HT1080 (cell line): ENCODE measurements at regions not wholly inside any gene's neighbourhood (a gene's known extent, or its start where the extent isn't known, plus 50 kb on each side); places are given as distances from the start of the nearest gene placed in this dataset.
A peak's percentile ranks its signal among the peaks of the same experiment; 100 is the strongest.
"Not testable (repeated sequence)": the region's sequence is repeated elsewhere in the genome, so short reads cannot be mapped to it uniquely, and the experiment has no call there.

Source experiments
- DNase-seq: peaks from one replicate; pipeline ENCODE4 v3.0.0-alpha.2; 2015; ENCODE audit warnings: low read depth

DNA sequence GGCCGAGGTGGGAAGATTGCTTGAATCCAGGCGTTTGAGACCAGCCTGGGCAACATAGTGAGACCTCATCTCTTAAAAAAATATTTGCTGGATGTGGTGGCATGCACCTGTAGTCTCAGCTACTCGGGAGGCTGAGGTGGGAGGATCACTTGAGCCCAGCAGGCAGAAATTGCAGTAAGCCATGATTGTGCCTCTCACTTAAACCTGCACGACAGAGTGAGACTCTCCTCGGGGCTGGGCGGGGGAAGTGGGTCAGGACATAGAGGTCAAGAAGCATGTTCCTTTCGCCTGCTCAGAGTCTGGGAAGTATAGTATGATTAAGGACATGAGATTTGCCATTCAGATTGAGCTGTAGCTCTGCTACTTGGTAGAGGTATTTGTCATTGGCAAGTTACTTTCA, 52.3 kb downstream of the SEPTIN7 start:
- not testable (repeated sequence) for DNase-seq

DNA sequence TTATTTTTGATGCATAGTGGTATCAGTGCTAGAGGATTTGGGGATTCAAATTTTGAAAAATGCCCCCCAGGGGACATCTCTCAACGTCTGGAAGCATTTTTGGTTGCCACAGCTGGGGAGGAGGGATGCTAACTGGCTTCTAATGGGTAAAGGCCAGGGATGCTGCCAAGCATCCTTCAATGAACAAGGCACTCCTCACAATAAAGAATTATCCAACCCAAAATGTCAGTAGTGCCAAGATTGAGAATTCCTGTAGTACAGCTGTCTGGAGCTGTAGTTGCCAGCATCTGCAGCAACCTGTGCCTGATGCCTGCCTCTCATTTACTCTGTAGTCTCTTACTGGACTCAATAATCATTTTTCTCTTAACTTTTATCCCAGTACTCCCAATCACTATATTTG, 53.5 kb downstream of the SEPTIN7 start:
- DNase-seq: no peak

DNA sequence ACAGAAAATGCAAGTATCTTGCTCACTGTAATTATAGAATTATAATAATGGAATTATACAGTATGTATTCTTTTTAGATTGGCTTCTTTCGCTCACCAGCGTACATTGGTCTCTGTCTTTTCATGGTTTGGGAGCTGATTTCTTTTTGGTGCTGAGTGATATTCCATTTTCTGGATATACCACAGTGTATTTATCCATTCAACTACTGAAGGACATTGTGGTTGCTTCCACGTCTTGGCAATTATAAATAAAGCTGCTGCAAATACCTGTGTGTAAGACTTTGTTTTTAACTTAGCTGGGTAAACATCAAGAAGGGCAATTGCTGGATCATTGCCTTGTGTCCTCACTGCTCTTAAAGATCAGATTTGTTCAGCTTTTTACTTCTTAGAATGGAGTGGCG, 55.3 kb downstream of the SEPTIN7 start:
- no peak for DNase-seq

DNA sequence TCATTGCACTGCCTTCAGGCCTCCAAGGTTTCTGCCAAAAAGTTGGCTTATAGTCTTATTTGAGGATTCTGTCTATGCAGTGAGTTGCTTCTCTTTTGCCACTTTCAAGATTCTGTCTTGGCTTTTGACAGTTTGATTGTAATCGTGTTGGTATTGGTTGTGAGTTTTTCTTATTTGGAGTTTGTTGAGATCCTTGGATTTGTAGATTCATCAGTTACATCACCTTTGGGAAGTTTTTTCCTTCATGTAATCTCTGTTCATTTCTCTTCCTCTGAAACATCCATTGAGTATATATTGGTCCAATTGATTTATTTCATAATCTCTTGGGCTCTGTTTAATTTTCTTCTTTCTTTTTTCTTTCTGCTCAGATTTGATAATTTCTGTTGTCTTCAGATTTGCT, 59.8 kb downstream of the SEPTIN7 start:
- DNase-seq: no peak

DNA sequence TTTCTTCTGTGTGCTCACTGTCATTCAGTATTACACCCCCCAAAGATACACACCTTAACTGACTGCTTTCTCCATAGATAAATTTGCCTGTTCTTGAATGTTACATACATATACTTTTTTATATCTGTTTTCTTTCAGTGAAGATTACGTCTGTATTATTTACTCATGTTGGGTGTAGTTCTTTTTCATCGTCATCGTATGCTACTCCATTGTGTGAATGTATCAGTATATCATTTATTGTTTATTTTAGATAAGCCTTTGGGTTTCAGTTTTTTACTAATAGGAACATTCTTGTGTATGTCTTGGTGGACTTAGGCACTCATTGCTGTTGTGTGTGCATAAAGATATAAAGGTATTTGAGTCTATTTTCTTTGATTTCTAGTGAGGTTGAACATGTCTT, 64.4 kb downstream of the SEPTIN7 start:
- no peak for DNase-seq

DNA sequence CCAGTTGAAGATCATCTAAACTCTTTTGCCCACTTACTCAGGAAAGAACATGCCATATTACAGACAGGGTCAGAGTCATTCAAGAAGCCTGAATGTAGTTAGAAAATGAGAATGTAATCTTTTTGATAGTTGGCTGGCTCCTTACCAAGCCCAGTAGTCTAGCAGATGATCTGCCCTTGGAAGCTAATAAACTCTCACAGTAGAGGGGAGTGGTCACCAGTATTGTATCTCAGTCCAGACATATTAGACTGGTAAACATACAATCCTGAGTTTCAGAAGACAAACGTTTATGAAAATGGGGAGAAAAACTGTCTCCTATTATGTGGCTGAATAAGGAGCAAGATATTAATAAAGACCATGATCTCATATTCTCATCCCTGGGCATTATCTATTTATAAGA, 65.3 kb downstream of the SEPTIN7 start:
- no peak for DNase-seq

DNA sequence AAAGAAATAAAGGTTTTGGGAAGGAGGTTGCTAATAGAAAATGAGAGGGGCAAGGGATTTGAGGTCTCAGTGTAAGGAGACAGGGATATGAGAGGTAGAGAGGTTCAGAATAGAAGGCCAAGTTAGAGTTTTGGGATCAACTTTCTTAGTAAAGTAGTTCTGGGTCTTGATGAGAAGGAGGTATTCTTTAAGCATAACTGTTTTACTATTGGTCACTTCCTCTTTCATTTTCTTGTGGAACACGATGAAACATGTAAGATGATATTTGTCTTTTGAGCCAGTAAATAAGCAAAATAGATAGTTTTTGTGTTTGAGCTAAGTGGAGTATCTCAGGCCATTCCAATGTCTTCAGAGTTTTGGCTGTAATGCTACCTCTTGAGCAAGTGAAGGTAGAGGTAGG, 68.3 kb downstream of the SEPTIN7 start:
- DNase-seq: not testable (repeated sequence)

DNA sequence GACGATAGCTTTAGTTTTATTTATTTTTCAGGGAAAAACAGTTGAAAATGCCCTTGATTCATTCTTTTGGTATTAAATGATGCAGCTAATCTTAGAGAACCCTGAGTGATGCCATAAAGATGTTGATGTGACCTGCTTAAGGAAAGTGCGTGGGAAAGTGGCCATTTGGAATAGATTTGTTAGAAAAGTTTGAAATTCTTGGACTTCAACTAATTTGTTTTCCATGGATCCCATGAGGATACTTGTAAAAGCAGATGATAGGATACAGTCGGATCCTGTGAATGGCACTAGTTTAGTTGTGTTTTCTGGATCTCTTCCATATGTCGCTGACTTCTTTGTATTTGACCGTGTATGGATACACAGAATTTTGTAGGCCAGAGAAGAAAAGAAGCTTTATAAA, 69.0 kb downstream of the SEPTIN7 start:
- DNase-seq: no peak

DNA sequence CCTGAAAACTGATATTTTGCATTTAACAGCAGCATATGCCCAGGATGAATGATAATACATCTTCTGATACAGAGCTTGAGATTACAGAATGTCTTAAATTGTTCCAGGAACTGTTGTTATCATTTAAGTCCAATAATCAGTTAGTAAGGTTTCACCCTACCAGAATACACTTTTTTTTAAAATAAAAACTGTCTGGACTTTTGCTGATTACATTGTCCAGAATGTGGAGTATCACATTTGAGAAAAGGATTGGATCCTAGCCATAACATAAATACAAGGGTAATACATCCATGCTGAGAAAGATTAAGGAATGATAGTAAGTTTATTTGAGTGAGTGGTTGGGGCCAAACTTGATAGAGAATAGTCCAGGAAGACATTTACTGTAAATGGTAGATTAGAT, 71.0 kb downstream of the SEPTIN7 start:
- no peak for DNase-seq

DNA sequence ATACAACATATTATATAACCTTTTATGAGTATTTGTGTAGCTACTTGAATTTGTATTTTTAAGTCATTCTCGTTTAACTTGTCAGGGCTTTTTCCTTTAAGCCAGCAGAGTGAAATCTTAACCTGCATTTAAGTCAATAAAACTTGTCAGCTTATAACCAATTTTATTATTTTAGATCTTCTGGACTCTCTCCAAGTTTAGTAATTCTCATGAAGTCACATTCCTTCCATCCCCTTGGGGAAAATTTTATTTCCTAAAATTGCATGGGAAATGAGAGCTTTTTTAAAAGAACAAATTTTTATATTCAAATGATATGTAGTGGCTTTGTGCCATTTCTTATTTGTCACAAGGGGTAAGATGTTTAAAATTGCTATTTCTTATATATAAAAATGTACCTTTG, 74.0 kb downstream of the SEPTIN7 start:
- DNase-seq: no peak

DNA sequence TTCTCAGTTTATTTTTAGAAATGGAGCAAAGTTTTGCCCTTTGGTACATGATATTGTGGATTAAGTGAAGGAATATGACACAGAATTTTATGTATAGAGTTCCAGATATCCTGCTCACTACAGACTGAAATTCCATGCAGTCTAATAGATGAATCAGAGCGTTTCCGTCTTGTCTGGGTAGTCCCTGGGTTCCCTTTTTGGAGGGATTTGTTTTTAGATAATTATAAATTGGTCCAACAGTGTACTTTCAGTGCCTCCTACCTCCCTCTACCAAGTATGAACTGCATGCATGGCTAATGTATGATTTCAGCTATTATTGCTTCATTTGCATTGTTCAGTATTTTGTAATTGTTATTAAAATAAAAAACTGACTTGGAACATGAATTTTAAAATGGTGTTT, 74.4 kb downstream of the SEPTIN7 start:
- no peak for DNase-seq

DNA sequence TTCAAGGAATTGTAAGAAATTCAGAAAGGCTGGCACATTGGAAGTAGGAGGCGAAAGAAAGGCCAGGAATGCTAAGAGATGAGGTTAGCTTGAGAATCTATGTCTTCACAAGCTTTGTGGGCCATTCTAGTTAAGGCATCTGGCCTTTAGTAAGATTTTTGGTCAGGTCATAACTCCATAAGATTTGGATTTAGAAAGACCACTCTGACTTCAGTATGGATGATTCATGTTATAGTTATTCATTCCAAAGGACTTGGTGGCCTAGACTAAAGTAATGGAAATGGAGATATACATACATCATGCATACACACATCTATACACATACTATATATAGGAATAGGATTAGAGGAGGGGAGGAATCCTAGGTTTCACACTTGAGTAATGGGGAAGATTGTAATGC, 77.5 kb downstream of the SEPTIN7 start:
- peak; percentile 43 for DNase-seq

DNA sequence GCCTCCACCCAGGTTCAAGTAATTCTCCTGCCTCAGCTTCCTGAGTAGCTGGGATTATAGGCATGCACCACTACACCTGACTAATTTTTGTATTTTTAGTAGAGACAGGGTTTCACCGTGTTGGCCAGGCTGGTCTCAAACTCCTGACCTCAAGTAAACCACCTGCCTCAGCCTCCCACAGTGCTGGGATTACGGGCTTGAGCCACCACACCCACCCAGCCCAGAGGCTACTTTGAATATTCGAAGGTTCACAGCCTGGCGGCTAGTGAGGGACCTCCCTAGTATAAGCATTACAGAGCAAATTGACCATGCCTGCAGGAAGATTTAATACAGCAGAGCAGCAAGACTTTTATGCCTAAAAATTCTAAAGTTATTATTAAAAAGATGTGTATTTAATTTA, 86.6 kb downstream of the SEPTIN7 start:
- DNase-seq: not testable (repeated sequence)

DNA sequence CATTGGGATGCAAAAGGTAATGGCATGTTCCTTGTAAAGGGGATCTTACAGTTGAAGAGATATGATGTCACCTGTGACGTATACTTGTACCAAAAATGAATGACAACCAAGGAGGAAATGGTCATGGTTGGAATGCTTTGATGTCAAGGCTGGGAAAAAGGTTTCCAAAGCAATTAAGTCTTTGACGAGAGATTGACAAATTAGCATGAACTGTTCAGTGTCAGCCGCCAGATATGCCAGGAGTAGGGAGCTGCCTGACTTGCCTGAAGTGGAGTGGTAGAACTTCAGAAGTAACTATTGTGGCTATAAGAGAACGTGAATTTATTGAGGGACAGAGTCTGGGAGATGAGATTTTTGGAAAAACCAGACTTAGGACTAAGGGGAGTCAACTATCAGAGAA, 88.1 kb downstream of the SEPTIN7 start:
- DNase-seq: no peak

DNA sequence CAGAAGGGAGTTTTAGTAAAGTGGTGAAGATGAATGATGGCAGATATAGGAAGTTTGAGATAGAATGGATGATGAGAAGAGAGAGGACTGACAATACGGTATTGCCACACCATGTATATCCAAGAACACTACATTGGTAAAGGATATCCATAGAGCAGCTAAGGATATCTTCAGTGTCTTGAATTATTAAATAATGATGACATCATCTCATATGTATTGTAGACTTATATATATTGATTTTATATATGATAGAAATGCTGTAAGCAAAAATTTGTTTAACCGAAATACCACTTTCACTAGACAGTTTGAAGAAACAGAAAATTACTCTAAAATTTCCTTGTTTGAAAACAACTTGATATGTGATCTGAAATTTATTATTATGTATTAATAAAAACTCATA, 89.0 kb downstream of the SEPTIN7 start:
- DNase-seq: no peak

DNA sequence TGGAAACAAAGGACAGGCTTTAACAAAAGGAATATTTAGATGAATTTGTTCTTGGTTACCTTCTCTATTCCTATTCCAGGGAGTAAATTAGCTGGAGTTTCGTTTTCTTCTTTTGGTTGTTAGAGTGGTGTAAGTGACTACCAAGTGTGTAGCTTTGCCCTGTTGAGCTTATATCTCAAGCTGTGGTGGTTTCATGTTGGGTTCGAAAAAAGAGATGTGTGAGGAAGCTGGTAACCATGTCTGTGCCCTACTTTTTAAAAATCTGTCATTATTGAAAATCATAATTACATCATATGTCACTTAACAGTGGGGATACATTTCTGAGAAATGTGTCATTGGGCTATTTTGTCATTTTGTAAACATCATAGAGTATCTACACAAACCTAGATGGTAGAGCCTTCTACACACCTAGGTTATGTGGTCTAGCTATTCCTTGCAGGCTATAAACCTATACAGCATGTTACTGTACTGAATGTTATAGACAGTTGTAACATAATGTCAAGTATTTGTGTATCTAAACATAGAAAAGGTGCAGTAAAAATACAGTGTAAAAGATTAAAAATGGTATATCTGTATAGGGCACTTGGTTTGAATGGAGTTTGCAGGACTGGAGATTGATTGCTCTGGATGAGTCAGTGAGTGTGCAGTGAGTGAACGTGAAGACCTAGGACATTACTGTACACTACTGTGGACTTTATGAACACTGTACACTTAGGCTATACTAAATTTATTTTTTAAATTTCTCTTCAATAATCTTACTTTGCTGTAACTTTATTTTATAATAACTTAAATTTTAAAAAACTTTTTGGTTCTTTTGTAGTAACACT, 90.4 kb downstream of the SEPTIN7 start:
- no peak for DNase-seq

DNA sequence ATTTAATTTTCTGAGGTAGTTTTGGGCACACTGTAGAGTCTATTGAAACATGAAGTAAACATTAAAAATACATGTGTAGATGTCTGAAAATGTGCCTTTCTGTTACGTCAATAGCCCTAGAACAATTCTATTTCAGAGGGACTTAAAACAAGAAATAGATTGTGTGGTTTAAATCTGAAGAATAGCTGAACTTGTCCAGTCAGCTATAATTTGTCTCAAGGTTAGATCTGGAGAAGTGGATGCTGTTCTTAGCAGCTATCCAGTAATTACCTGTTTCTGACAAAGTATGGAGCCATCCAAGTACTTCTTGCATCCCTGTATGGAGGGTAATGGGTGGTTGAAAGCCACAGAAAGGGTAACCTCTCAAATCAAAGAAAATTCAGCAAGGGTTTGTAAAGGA, 92.8 kb downstream of the SEPTIN7 start:
- no peak for DNase-seq

DNA sequence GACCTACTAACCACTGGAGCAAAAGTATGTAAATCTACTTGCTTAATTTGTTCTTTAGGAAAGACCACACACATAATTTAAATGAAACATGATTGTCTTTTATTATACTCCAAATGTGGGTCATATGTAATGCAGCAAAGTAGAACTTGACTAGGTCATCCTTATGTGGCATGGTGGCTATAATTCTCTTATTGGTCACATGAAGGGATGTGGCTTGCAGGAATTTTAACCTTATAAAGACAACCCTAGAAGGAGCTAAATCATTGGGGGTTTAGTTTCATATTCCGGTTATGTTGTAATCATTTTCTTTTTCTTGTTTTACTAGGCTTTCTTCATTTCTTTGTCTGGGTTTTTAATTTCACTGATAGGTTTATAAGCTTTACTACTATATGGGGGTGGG, 93.9 kb downstream of the SEPTIN7 start:
- DNase-seq: no peak

DNA sequence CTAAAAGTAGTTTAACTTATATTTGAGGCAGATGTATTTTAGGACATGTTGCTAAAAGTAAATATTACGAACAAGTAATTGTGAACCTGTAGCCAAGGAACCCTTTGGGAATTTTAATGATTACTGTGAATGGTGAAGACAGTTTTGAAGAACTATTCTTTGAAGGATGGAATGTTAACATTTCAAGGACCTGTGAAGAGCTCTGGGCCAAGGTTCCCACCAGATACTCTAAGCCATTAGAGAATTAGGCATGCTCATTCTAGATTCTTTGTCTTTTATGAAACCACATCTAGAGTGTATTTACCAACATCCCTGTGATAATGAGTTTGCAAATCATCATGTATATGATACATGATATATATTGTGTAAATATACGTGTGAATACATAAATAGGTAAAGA, 99.8 kb downstream of the SEPTIN7 start:
- no peak for DNase-seq

DNA sequence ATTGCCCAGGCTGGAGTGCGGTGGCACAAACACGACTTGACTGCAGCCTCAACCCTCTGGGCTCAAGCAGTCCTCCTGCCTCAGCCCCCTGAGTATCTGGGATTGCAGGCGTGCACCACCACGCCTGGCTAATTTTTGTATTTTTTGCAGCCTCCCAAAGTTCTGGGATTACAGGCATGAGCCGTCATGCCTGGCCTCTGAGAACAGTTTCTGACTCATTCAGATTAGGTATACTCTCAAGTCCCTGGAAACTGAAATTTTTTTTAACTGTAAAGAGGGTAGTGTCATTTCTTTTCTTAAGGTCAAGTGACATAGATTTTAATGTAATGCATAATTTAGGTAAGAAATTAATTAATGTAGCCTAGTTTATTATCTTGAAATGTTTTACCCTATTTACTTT, 104.7 kb downstream of the SEPTIN7 start:
- DNase-seq: peak; percentile 17

DNA sequence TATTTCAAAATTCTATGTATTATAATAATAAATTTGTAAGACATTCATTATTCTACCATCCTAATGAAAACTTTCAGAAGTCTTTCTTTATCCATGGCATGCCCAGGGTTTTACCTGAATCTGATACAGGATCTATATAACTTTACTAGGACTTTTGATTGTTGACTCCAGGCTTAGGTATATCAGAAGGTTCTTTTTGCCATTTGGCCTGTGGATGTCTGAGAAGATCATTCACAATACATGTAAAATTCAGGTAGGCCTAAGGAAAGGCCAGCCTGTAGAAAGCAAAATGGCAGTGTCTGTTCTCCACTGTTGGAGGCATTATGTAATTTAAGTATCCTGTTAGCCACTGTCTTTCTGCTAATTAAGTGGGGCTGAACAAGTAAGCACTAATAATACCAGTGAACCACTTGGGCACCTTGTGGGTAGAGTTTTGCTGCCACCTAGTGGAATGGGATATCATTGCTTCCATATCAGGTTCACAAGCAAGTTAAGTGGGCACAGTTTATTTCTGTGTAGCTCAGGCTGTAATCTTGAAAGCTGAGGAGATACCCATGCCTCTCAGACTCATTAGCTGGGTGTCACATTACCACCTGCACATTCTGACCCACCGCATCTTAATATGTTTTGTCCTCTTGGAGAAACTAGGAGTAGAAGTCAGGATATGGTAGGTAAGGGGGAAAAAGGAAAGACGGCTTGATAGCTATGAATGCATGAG, 105.5 kb downstream of the SEPTIN7 start:
- DNase-seq: peak; percentile 54

DNA sequence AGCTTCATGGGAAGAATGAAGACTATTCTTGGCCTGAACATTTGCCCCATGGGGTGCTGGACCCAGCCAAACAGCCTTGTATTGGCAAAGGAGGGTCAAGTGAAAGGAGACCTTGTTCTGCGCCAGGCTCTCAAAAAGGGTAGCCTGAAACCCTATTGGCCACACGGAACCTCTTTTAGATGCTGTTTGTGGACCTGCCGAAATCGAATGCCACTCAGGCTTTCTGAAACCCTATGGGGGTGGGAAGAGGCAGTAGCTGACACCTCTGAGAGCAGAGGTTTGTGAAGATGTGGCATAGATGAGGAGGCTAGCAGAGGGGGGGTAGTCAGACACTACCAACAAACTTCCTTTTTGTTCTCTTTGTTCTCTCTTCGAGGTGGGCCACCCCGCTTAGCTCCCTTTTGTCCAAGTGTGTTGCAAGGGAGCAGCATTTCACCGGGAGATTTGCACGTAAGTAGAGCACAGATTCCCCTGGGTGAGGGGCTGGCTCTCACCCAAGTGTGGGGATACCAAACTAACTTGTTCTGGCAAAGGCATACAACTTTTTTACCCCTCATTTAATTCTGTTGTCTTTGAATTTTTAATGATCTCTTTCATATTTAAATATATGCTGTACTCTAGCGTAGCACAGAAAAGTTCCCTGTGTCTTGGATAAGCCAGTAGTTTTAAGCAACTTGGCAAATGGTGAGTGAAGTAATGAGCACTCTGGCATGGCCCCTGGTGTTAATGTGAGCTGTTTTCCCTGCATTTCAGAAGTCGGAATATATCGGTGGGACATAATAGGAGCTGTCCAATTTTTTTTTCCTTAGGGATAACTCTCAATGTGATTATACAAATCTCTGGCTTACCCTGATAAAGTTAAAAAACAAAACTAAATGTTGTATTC, 107.7 kb downstream of the SEPTIN7 start:
- DNase-seq: no peak
